Stimulated activated CD4-positive, alpha-beta T cell treated with anti-CD3 and anti-CD28 coated beads, Interleukin-12 subunit alpha, Interleukin-12 subunit beta, amount 100 ng/mL, for 48 hours (primary cell): ENCODE measurements at regions not wholly inside any gene's neighbourhood (a gene's known extent, or its start where the extent isn't known, plus 50 kb on each side); places are given as distances from the start of the nearest gene placed in this dataset.
A peak's percentile ranks its signal among the peaks of the same experiment; 100 is the strongest.

Source experiments
- DNase-seq, 3 donors: peaks; one replicate each; pipeline ENCODE4 v3.0.0-alpha.2; 2020; ENCODE audit warnings: low read depth in 2 of 3, low spot score in 1 of 3

DNA sequence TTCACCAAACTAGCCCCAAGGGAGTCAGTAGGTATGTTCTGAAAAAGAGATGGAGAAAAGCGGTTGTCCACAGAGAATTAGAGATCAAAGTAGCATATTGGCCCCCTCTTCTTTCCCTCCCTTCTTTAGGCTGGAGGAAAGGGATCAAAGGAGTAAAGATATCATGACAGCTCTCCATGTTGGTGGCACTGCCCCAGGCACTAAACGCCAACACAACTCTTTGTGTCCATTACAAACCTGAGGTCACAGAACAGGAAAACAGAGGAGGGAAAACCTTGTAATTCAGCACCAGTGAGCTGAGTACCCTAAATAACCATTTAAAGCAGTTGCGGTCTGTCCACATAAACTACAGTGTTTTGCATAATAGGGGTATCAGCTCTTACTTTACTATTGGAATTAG lies 113.0 kb upstream of the TFAP2D start:
- DNase-seq, result no peak

DNA sequence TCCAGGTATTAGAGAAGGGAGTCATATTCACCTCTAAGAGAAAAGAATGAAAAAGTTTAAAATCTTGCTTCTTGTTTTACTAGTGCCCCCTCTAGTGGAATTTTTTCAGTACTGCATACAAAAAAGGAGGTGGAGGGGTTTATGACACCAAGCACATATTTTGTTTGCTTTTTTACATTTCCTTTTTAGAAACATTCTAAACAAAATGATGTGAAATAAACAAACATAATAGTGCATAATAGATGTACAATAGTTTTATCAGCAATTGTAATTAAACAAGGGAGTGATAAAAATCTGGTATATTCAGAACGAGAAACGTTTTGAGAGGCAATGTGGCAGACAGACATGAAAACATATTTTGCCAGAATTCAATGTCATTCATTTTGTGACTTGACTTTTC lies 111.0 kb upstream of the TFAP2D start:
- DNase-seq, result peak in 1 of 3 donors; percentile 10

GRCh38 chr6:50608421-50608820 lies 104.9 kb upstream of the TFAP2D start:
- no peak for DNase-seq

DNA sequence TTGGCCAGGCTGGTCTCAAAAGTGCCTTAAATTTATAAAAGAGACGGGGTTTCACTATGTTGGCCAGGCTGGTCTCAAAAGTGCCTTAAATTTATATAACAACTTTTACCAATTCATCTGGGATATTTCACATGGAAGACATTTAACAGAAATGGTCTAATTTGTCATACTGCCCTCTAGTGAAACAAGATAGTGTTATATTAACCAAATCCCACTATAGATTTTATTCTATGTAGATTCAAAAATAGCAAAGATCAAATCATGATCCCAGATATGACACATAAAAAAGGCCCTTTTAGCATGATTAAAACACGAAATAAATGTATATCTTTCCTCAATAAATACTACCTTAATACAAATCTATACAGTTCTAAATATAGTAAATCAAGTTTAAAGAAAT lies 102.8 kb upstream of the TFAP2D start:
- no peak for DNase-seq

- no peak for DNase-seq
Measured at GRCh38 chr6:50635429-50635828, 77.9 kb upstream of the TFAP2D start.

DNA sequence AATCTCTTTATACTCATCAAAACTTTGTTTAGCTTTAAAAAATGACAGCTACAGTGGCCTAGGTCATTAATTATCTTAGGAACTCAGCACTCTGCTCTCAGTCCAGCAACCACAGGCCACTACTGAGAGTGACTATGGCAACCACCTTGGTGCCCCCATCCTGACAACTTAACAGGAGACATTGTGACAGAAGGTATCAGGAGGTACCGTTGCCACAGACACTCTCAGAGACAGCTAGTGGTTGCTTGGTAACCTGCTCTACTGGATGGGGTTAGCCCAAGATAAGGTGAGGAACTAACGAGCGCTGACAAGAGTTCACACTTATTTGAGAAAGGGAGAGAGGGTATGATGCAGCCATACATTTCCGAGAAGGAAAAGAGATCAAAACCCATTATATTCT lies 76.1 kb upstream of the TFAP2D start:
- no peak for DNase-seq

- DNase-seq, result no peak
Measured at GRCh38 chr6:50649086-50649485, 64.2 kb upstream of the TFAP2D start.

DNA sequence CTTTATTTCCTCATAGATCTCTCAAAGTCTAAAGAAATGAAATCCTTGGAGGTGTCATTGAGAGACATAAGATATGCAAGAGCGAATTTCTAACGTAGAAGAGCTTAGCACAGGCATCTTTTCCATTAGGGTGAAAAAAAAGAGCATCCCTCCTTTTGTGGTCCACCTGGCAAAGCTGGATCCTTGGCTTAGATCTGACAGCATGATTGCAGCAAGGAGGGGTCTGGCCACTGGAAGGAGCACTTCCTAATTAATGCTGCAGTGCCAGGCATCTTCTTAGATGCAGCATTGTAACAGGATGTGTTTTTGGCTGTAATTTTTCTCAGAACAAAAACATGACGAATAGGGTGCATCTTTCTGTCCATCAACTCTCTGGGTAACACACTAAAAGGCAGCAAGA lies 60.1 kb upstream of the TFAP2D start:
- DNase-seq, result no peak

- no peak for DNase-seq
Measured at GRCh38 chr6:50654155-50654554, 59.2 kb upstream of the TFAP2D start.

DNA sequence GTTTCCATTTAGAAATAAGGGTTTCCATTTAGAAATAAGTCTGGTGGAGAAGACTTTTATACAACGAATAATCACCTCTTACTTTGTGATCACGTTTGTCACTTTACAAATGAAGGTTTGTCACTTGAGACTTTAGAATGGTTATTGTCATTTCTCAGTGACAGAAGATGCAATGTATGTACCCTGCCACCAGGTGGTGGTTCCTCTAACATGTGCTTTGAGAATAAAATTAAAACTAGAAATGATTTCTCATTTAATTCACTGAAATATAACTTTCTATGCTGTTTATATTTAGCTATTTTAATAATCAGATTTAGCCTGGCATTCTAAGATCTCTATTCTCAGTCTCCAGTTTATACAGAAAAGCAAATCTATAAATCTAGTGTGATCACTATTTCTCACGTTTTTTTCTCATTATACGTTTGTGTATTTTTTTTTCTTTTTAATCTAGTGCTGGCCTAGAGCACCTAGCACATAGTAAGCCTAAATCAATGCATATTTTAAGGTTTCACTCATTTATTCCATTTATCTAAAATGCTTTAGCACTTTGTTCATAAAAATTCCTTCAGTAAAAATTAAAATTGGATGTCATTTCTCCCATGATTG lies 57.4 kb upstream of the TFAP2D start:
- DNase-seq, result no peak

- DNase-seq, result no peak
Measured at GRCh38 chr6:50657513-50657912, 55.8 kb upstream of the TFAP2D start.

DNA sequence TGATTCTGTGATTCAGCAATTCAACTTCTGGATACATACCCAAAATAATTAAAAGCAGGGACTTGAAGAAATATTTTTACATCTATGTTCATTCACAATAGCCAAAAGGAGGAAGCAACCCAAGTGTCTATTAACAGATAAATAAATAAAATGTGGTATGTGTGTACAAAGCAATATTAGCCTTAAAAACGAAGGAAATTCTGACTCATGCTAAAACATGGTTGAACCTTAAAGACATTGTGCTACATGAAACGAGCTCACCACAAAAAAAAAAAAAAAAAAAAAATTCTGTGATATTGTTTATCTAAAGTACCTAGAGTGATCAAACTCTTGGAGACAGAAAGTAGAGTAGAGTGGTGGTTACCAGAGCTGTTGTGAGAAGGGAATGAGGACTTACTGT lies 54.8 kb upstream of the TFAP2D start:
- DNase-seq, result no peak

- no peak for DNase-seq
Measured at GRCh38 chr6:50661636-50662035, 51.7 kb upstream of the TFAP2D start.
